Gastroesophageal sphincter (tissue), 4 donors: ENCODE measurements at regions not wholly inside any gene's neighbourhood (a gene's known extent, or its start where the extent isn't known, plus 50 kb on each side); places are given as distances from the start of the nearest gene placed in this dataset.
"Not testable (repeated sequence)": the region's sequence is repeated elsewhere in the genome, so short reads cannot be mapped to it uniquely, and the experiment has no call there.

ENCODE experiments used
- ATAC-seq: fragments of 150-250 bp; one replicate; pipeline ENCODE4 v1.9.1; 2016; ENCODE audit warnings: mild to moderate bottlenecking, moderate library complexity
- H3K27ac ChIP-seq, 4 donors: fragments of 200-600 bp; sonication (generic) in 3 of 4; 1 replicate in 3 of 4; 2 replicates in 1 of 4; pipeline ENCODE4 v1.5.1; 2016 to 2019
- H3K27me3 ChIP-seq: fragments of 200-600 bp; sonication (generic); one replicate; pipeline ENCODE4 v1.5.1; 2019
- H3K36me3 ChIP-seq, 2 donors: fragments of 200-600 bp; sonication (generic); one replicate each; pipeline ENCODE4 v1.5.1; 2019; ENCODE audit warnings: control low read depth in 1 of 2
- H3K4me1 ChIP-seq, 3 donors: fragments of 200-600 bp; sonication (generic); 1 replicate in 2 of 3; 2 replicates in 1 of 3; pipeline ENCODE4 v1.5.1; 2016 to 2019; ENCODE audit warnings: control low read depth in 2 of 3
- H3K4me3 ChIP-seq, 2 donors: fragments of 200-600 bp; sonication (generic); one replicate each; pipeline ENCODE4 v1.5.1; 2019; ENCODE audit warnings: mild to moderate bottlenecking in 1 of 2, moderate library complexity in 1 of 2
- H3K9me3 ChIP-seq, 3 donors: fragments of 200-600 bp; sonication (generic); one replicate each; pipeline ENCODE4 v1.5.1; 2017 to 2019; ENCODE audit warnings: control low read depth in 2 of 3
- CTCF ChIP-seq, 4 experiments: fragments of 200-600 bp in 2 of 4; fragments of 450-650 bp in 2 of 4; sonication (generic) in 1 of 4; IDR thresholded peaks; one replicate each; pipeline ENCODE4 v1.5.1; 2017 to 2019; ENCODE audit warnings: antibody characterized with exemption in 4 of 4, mild to moderate bottlenecking in 2 of 4, moderate library complexity in 2 of 4
- EP300 ChIP-seq: sonication (generic); formaldehyde crosslinking; IDR thresholded peaks from one replicate; pipeline ENCODE4 v1.6.1; 2017; ENCODE audit warnings: antibody characterized with exemption, mild to moderate bottlenecking
- POLR2A ChIP-seq, 2 donors: fragments of 450-650 bp; IDR thresholded peaks; one replicate each; pipeline ENCODE4 v1.6.1; 2017; ENCODE audit warnings: antibody characterized with exemption in 2 of 2, mild to moderate bottlenecking in 2 of 2, moderate library complexity in 1 of 2
- POLR2AphosphoS5 ChIP-seq: sonication (generic); formaldehyde crosslinking; IDR thresholded peaks from one replicate; pipeline ENCODE4 v1.6.1; 2017; ENCODE audit warnings: antibody characterized with exemption
- whole genome bisulfite sequencing, 2 donors: methylation state at CpG; one replicate each; pipeline ENCODE4 v1.1.5; 2018; ENCODE audit warnings: low coverage in 1 of 2; 5-methylcytosine and 5-hydroxymethylcytosine counted together

- no peak for ATAC-seq
- H3K4me3 ChIP-seq: no peak overlapping the region
- no peak overlapping the region for H3K27ac ChIP-seq
- WGBS, 2 donors: 86 to 100% methylated on average over 1 to 6 of the region's 7 CpGs
- no peaks in the 10 kb centered on the region for H3K36me3 ChIP-seq
- no peak for TF ChIP-seq EP300
- TF ChIP-seq POLR2AphosphoS5: no peak
- TF ChIP-seq POLR2A (IDR thresholded peaks at IDR 0.05): no peak
- TF ChIP-seq CTCF (IDR thresholded peaks at IDR 0.05): no peak
- no peaks in the 10 kb centered on the region for H3K27me3 ChIP-seq
- H3K4me1 ChIP-seq: peaks cover 0 to 8% (median 0%) of the 10 kb centered on the region in 3 donors
- H3K9me3 ChIP-seq: no peaks in the 10 kb centered on the region
Measured at GRCh38 chr1:55522353-55522903, 307.3 kb upstream of the USP24 start.

GRCh38 chr1:55520861-55521260, 305.7 kb upstream of the USP24 start:
- Histone ChIP-seq H3K27ac (no peak overlapping the region), H3K36me3 (no peaks in the 10 kb centered on the region), H3K27me3 (no peaks in the 10 kb centered on the region), H3K4me3 (no peak overlapping the region), H3K9me3 (no peaks in the 10 kb centered on the region), H3K4me1 (peaks cover 0 to 8% (median 0%) of the 10 kb centered on the region in 3 donors)
- no peak for ATAC-seq
- WGBS, 2 donors: 100% methylated on average over 1 to 2 of the region's 2 CpGs
- no peak for TF ChIP-seq EP300
- no peak for TF ChIP-seq CTCF (IDR thresholded peaks at IDR 0.05)
- no peak for TF ChIP-seq POLR2A (IDR thresholded peaks at IDR 0.05)
- TF ChIP-seq POLR2AphosphoS5: no peak

- 57 to 66% methylated on average over 4 to 6 of the region's 6 CpGs for WGBS, 2 donors
Measured at GRCh38 chr1:55519937-55520683, 304.9 kb upstream of the USP24 start.

DNA sequence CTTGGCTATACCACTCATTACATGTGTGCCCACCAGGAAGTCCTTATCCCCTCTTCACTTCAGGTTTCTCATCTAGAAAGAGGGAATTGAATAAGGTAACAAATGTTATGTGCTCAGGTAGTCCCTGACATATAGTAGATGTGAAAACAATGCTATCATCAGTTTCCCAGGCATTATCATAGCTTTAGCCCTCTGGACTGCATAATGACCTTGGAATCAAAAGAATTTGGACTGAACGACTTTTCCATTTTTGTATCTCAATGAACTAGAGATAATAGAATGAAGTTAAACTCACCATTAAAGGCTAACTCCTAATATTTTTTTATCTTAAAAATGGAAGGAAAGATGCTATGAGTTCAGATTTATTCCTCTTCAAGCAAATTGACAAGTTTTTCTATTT, 304.1 kb upstream of the USP24 start:
- H3K4me3 ChIP-seq: no peak overlapping the region
- TF ChIP-seq POLR2A (IDR thresholded peaks at IDR 0.05) (no peak), CTCF (IDR thresholded peaks at IDR 0.05) (no peak), POLR2AphosphoS5 (no peak), EP300 (no peak)
- no peaks in the 10 kb centered on the region for H3K36me3 ChIP-seq
- H3K4me1 ChIP-seq: peaks cover 0 to 8% (median 0%) of the 10 kb centered on the region in 3 donors
- H3K27ac ChIP-seq: no peak overlapping the region
- no peaks in the 10 kb centered on the region for H3K27me3 ChIP-seq
- ATAC-seq: no peak
- 39 to 82% methylated on average over 1 of the region's 1 CpG for whole genome bisulfite sequencing, 2 donors
- no peaks in the 10 kb centered on the region for H3K9me3 ChIP-seq

More at GRCh38 chr1:55519937-55520683, 304.9 kb upstream of the USP24 start:
- H3K27me3 ChIP-seq: no peaks in the 10 kb centered on the region
- H3K36me3 ChIP-seq: no peaks in the 10 kb centered on the region
- peaks cover 0 to 8% (median 0%) of the 10 kb centered on the region in 3 donors for H3K4me1 ChIP-seq
- no peaks in the 10 kb centered on the region for H3K9me3 ChIP-seq
- TF ChIP-seq POLR2A (IDR thresholded peaks at IDR 0.05) (no peak), CTCF (IDR thresholded peaks at IDR 0.05) (no peak), EP300 (no peak), POLR2AphosphoS5 (peak; percentile 47)
- H3K4me3 ChIP-seq: no peak overlapping the region
- no peak overlapping the region for H3K27ac ChIP-seq
- ATAC-seq: no peak

GRCh38 chr1:55517036-55517435, 301.9 kb upstream of the USP24 start:
- Histone ChIP-seq H3K4me3 (no peak overlapping the region), H3K4me1 (peaks cover 0 to 8% (median 0%) of the 10 kb centered on the region in 3 donors), H3K36me3 (no peaks in the 10 kb centered on the region), H3K27me3 (no peaks in the 10 kb centered on the region), H3K9me3 (no peaks in the 10 kb centered on the region), H3K27ac (no peak overlapping the region)
- ATAC-seq: no peak
- 84 to 91% methylated on average over 4 to 5 of the region's 5 CpGs for WGBS, 2 donors
- TF ChIP-seq CTCF (IDR thresholded peaks at IDR 0.05) (no peak), POLR2AphosphoS5 (no peak), POLR2A (IDR thresholded peaks at IDR 0.05) (no peak), EP300 (no peak)

DNA sequence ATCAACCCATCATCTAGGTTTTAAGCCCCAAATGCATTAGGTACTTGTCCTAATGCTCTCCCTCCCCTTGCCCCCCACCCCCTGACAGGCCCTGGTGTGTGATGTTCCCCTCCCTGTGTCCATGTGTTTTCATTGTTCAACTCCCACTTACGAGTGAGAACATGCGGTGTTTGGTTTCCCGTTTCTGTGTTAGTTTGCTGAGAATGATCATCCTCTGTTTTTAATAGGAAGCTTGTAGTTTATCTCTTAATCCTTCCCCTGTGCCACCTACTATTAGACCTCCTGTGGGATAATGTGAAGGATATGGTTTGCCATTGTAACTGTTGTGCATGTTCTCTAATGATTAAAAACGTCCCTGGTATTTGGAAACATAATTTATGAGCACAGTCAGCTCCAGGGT, 299.4 kb upstream of the USP24 start:
- H3K4me1 ChIP-seq, H3K9me3 ChIP-seq, H3K27ac ChIP-seq, H3K36me3 ChIP-seq, H3K4me3 ChIP-seq, ATAC-seq, H3K27me3 ChIP-seq: not testable (repeated sequence)
- 83 to 100% methylated on average over 2 to 4 of the region's 4 CpGs for WGBS, 2 donors
